ENCODE measurements at regions not wholly inside any gene's neighbourhood (a gene's known extent, or its start where the extent isn't known, plus 50 kb on each side); places are given as distances from the start of the nearest gene placed in this dataset.
"Not testable (repeated sequence)": the region's sequence is repeated elsewhere in the genome, so short reads cannot be mapped to it uniquely, and the experiment has no call there.

DNA sequence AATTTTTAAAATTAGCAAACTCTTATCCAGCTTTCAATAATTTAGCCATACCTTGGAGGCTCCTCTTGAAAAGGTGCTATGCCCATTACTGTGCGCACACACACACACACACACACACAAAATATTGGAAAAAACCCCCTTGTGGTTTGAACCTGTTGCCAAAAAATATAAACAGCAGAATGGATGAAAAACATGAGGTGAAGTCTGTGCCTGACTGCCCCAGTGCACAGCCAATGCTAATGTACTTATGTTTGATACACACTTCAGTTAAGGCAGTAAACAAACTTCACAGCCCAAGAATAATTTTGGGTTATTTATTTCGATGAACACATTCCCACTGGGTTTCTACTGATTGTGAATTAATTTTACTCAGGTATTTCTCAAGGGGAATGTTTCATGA lies 113.2 kb upstream of the SEM1 start:
- no peaks in the 10 kb centered on the region for H3K9me3 ChIP-seq
- no peak for DNase-seq (ENCODE audit: low spot score)
- no peaks in the 10 kb centered on the region for H3K4me1 ChIP-seq
- H3K36me3 ChIP-seq = no peaks in the 10 kb centered on the region
- H3K27ac ChIP-seq = no peak overlapping the region
- TF ChIP-seq, protein P1, sequence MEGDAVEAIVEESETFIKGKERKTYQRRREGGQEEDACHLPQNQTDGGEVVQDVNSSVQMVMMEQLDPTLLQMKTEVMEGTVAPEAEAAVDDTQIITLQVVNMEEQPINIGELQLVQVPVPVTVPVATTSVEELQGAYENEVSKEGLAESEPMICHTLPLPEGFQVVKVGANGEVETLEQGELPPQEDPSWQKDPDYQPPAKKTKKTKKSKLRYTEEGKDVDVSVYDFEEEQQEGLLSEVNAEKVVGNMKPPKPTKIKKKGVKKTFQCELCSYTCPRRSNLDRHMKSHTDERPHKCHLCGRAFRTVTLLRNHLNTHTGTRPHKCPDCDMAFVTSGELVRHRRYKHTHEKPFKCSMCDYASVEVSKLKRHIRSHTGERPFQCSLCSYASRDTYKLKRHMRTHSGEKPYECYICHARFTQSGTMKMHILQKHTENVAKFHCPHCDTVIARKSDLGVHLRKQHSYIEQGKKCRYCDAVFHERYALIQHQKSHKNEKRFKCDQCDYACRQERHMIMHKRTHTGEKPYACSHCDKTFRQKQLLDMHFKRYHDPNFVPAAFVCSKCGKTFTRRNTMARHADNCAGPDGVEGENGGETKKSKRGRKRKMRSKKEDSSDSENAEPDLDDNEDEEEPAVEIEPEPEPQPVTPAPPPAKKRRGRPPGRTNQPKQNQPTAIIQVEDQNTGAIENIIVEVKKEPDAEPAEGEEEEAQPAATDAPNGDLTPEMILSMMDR (IDR thresholded peaks at IDR 0.05) = no peak
- H3K4me3 ChIP-seq = no peak overlapping the region
- H3K27me3 ChIP-seq = no peaks in the 10 kb centered on the region

DNA sequence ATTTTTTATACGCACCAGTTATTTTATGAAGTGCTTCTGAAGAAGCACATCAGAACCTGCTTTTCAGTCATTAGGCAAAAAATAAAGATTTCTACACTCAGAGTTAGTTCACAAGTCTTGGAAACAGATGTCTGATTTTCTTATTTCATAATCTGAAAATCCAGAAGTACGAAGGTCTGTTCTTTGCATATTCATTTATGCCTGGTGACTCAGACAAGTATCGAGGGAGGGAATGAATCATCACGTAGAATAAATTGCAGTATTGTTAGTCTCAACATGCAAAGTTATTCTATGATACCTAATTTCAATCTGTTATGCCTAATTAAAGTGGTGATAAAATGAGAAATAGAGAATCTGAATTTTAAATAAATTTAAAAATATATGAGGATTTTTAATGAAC lies 113.6 kb upstream of the SEM1 start:
- no peaks in the 10 kb centered on the region for H3K27me3 ChIP-seq
- no peak overlapping the region for H3K4me3 ChIP-seq
- no peak for DNase-seq (ENCODE audit: low spot score)
- H3K27ac ChIP-seq = no peak overlapping the region
- TF ChIP-seq, protein P1 (IDR thresholded peaks at IDR 0.05) = no peak
- no peaks in the 10 kb centered on the region for H3K4me1 ChIP-seq
- H3K9me3 ChIP-seq = no peaks in the 10 kb centered on the region
- no peaks in the 10 kb centered on the region for H3K36me3 ChIP-seq

DNA sequence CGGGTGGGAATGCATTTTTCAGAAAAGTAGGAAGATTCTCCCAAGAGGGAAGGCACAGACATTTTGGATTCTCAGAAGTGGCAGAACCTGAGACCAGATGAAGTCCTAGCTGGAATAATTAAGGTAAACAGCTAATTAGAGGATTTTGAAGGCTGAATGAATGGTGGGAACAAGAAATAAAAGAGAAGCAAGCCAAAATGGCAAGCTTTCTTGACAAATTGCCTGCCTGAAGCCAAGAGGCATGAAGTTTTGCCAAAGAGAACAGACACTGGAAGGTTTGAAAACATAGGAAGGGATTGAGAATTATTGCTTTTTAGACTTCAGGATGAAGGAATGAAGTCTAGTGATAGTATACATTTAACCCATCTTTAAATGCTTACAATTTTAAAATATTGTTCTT lies 115.0 kb upstream of the SEM1 start:
- H3K27ac ChIP-seq = no peak overlapping the region
- no peaks in the 10 kb centered on the region for H3K9me3 ChIP-seq
- DNase-seq (ENCODE audit: low spot score) = no peak
- no peaks in the 10 kb centered on the region for H3K36me3 ChIP-seq
- H3K4me1 ChIP-seq = no peaks in the 10 kb centered on the region
- no peak overlapping the region for H3K4me3 ChIP-seq
- TF ChIP-seq, protein P1 (IDR thresholded peaks at IDR 0.05) = no peak
- no peaks in the 10 kb centered on the region for H3K27me3 ChIP-seq

DNA sequence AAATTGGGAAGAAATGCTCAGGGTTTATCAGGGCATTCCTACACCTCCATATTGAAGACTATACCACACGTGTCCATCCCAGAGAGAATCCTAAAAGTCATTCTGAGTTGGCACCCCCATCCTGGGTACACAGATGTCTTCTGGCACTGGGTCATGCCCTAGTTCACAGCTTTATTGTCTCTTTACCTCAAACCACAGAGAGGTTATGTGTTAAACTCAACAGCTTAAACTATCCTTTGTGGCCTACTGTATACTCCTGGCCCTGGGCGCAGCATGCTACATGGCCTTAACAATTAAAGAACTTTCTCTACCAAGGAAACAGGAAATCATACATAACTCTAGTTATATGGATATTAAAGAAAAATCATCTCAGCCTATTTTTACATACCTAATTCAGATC lies 115.6 kb upstream of the SEM1 start:
- no peak overlapping the region for H3K4me3 ChIP-seq
- TF ChIP-seq, protein P1 (IDR thresholded peaks at IDR 0.05) = no peak
- no peaks in the 10 kb centered on the region for H3K36me3 ChIP-seq
- no peak for DNase-seq (ENCODE audit: low spot score)
- no peaks in the 10 kb centered on the region for H3K27me3 ChIP-seq
- H3K27ac ChIP-seq = no peak overlapping the region
- H3K9me3 ChIP-seq = no peaks in the 10 kb centered on the region
- H3K4me1 ChIP-seq = no peaks in the 10 kb centered on the region

DNA sequence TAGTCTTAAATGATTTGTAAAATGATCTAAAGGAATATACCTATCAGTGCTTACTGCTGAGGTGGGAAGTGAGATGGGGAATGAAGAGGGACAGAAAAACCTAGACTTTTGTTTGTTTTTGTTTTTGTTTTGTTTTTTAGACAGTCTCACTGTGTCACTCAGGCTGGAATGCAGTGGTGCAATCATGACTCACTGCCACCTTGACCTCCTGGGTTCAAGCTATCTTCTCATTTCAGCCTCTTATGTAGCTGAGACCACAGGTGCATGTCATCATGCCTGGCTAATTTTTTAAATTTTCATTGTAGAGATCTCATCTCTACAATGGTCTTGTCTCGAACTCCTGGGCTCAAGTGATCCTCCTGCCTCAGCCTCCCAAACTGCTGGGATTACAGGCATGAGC lies 116.4 kb upstream of the SEM1 start:
- TF ChIP-seq, protein P1 (IDR thresholded peaks at IDR 0.05) = no peak
- Histone ChIP-seq H3K9me3 (no peaks in the 10 kb centered on the region), H3K36me3 (no peaks in the 10 kb centered on the region), H3K27me3 (no peaks in the 10 kb centered on the region), H3K27ac (no peak overlapping the region), H3K4me1 (no peaks in the 10 kb centered on the region), H3K4me3 (no peak overlapping the region)
- DNase-seq (ENCODE audit: low spot score) = no peak

DNA sequence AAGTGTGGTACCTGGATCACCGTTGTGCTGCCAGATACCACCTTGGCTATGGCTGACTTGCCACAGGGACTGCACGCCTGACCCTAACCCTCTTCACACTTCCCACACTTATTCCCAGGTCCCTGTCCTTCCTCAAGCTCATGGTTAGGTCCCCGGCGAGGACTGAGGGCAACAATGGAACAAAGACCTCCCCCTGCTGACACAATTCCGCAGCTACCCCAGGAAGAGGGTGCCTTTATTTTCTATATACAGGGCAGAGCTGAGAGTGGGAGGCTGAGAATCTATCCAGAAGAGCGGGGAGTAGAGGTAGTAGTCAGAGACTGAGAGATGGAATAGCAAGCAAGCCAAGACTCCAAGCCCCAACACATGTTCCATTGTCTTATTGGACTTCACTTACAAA lies 118.1 kb upstream of the SEM1 start:
- no peaks in the 10 kb centered on the region for H3K36me3 ChIP-seq

DNA sequence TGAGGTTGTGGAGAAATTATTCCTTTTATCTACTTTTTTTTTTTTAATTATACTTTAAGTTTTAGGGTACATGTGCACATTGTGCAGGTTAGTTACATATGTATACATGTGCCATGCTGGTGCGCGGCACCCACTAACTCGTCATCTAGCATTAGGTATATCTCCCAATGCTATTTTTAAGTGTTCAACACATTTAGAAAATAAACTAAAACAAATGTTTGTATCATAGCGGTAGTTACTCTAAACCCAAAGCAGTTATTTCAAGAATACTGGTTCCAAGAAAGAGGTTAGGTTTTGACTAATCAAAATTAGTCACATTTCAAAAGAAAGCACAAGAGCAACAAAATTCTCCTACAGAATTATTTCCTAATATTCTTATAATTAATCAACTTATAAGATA lies 119.5 kb upstream of the SEM1 start:
- H3K4me1 ChIP-seq; H3K27ac ChIP-seq; H3K36me3 ChIP-seq; H3K4me3 ChIP-seq; H3K9me3 ChIP-seq; DNase-seq (ENCODE audit: low spot score); H3K27me3 ChIP-seq: not testable (repeated sequence)

More for the DNA sequence above, 118.1 kb upstream of the SEM1 start:
- Histone ChIP-seq H3K27me3 (no peaks in the 10 kb centered on the region), H3K27ac (no peak overlapping the region), H3K9me3 (no peaks in the 10 kb centered on the region), H3K4me3 (no peak overlapping the region), H3K4me1 (no peaks in the 10 kb centered on the region)
- TF ChIP-seq, protein P1 (IDR thresholded peaks at IDR 0.05) = no peak
- DNase-seq (ENCODE audit: low spot score) = no peak

Data from right atrium auricular region (tissue), 2 donors.